Stomach (tissue), 8 donors: ENCODE measurements at regions not wholly inside any gene's neighbourhood (a gene's known extent, or its start where the extent isn't known, plus 50 kb on each side); places are given as distances from the start of the nearest gene placed in this dataset.

Experiments
- DNase-seq, 2 donors: peaks; one replicate each; pipeline versions ENCODE4 v3.0.0 to v3.0.0-alpha.2; 2013 to 2019
- H3K27ac ChIP-seq, 5 donors: fragments of 200-600 bp in 4 of 5; sonication (generic) in 4 of 5; one replicate each; pipeline ENCODE4 v1.5.1; 2013 to 2019; ENCODE audit warnings: mild to moderate bottlenecking in 1 of 5, moderate library complexity in 1 of 5
- H3K27me3 ChIP-seq, 3 donors: fragments of 200-600 bp; sonication (generic); one replicate each; pipeline ENCODE4 v1.5.1; 2017 to 2019; ENCODE audit warnings: mixed run types in 1 of 3
- H3K36me3 ChIP-seq, 4 donors: fragments of 200-600 bp; sonication (generic); 1 replicate in 3 of 4; 2 replicates in 1 of 4; pipeline ENCODE4 v1.5.1; 2016 to 2019
- H3K4me1 ChIP-seq, 4 donors: fragments of 200-600 bp; sonication (generic); one replicate each; pipeline ENCODE4 v1.5.1; 2016 to 2019
- H3K4me3 ChIP-seq, 4 donors: fragments of 200-600 bp; sonication (generic) in 3 of 4; one replicate each; pipeline ENCODE4 v1.5.1; 2016 to 2019; ENCODE audit warnings: mild to moderate bottlenecking in 1 of 4
- H3K9me3 ChIP-seq, 4 donors: fragments of 200-600 bp; sonication (generic); one replicate each; pipeline ENCODE4 v1.5.1; 2016 to 2019
- CTCF ChIP-seq, 7 experiments: fragments of 450-650 bp in 4 of 7; fragments of 200-600 bp in 3 of 7; sonication (generic) in 3 of 7; IDR thresholded peaks; one replicate each; pipeline ENCODE4 v1.5.1; 2016 to 2019; ENCODE audit warnings: antibody characterized with exemption in 7 of 7, control low read depth in 2 of 7, mild to moderate bottlenecking in 1 of 7
- EP300 ChIP-seq: sonication (generic); formaldehyde crosslinking; IDR thresholded peaks from one replicate; pipeline ENCODE4 v1.6.1; 2017; ENCODE audit warnings: antibody characterized with exemption
- POLR2A ChIP-seq, 4 donors: fragments of 450-650 bp; IDR thresholded peaks; one replicate each; pipeline ENCODE4 v1.6.1; 2016; ENCODE audit warnings: antibody characterized with exemption in 4 of 4, control low read depth in 2 of 4, mild to moderate bottlenecking in 1 of 4, moderate library complexity in 1 of 4
- POLR2AphosphoS5 ChIP-seq, 3 donors: sonication (generic); formaldehyde crosslinking; IDR thresholded peaks; one replicate each; pipeline ENCODE4 v1.6.1; 2016; ENCODE audit warnings: antibody characterized with exemption in 3 of 3
- WGBS, 5 donors: extraction: QIAGEN DNeasy Blood & Tissue Kit in 3 of 5; methylation state at CpG; one replicate each; pipeline versions ENCODE4 v1.1.5 to v1.1.7; 2013 to 2018; 5-methylcytosine and 5-hydroxymethylcytosine counted together
- intact Hi-C: fragments of 100-400 bp; cut with DNase I; formaldehyde crosslinking; loops from one replicate; pipeline ENCODE4 v1.15.1; 2023; ENCODE audit warnings: low total_unique reads
- donor health status: healthy with polysubstance abuse.
- donor health status: Bipolar disorder and iron deficiency.
- donor health status: healthy.

GRCh38 chr15:69951898-69952555, 145.7 kb downstream of the TLE3 start:
- H3K36me3 ChIP-seq: no peaks in the 10 kb centered on the region
- intact Hi-C loops: no loop called here
- H3K27ac ChIP-seq: no peak overlapping the region
- 82 to 88% (median 86%) methylated on average over 9 of the region's 9 CpGs for WGBS, 5 donors
- H3K4me1 ChIP-seq: no peaks in the 10 kb centered on the region
- peaks cover 0 to 15% (median 0%) of the 10 kb centered on the region in 3 donors for H3K27me3 ChIP-seq
- DNase-seq: no peak
- no peak overlapping the region for H3K4me3 ChIP-seq
- TF ChIP-seq CTCF (IDR thresholded peaks at IDR 0.05) (no peak), POLR2A (IDR thresholded peaks at IDR 0.05) (no peak), POLR2AphosphoS5 (IDR thresholded peaks at IDR 0.05) (no peak), EP300 (no peak)
- H3K9me3 ChIP-seq: no peaks in the 10 kb centered on the region

GRCh38 chr15:69953051-69953450, 144.7 kb downstream of the TLE3 start:
- H3K36me3 ChIP-seq: no peaks in the 10 kb centered on the region
- no peaks in the 10 kb centered on the region for H3K9me3 ChIP-seq
- H3K27me3 ChIP-seq: peaks cover 0 to 15% (median 0%) of the 10 kb centered on the region in 3 donors
- H3K27ac ChIP-seq: no peak overlapping the region
- H3K4me3 ChIP-seq: no peak overlapping the region
- DNase-seq: no peak
- intact Hi-C loops: no loop called here
- TF ChIP-seq EP300 (no peak), POLR2A (IDR thresholded peaks at IDR 0.05) (no peak), CTCF (IDR thresholded peaks at IDR 0.05) (no peak), POLR2AphosphoS5 (IDR thresholded peaks at IDR 0.05) (no peak)
- no peaks in the 10 kb centered on the region for H3K4me1 ChIP-seq
- WGBS, 5 donors: 87 to 93% (median 88%) methylated on average over 6 of the region's 6 CpGs

- Histone ChIP-seq H3K9me3 (no peaks in the 10 kb centered on the region), H3K27me3 (peaks cover 0 to 15% (median 0%) of the 10 kb centered on the region in 3 donors), H3K4me3 (no peak overlapping the region), H3K36me3 (no peaks in the 10 kb centered on the region), H3K27ac (no peak overlapping the region), H3K4me1 (no peaks in the 10 kb centered on the region)
- WGBS, 5 donors: 74 to 83% (median 78%) methylated on average over 2 of the region's 2 CpGs
- TF ChIP-seq POLR2A (IDR thresholded peaks at IDR 0.05): no peak
- TF ChIP-seq EP300: no peak
- no peak for TF ChIP-seq POLR2AphosphoS5 (IDR thresholded peaks at IDR 0.05)
- TF ChIP-seq CTCF (IDR thresholded peaks at IDR 0.05): no peak
- no peak for DNase-seq
- intact Hi-C loops: no loop called here
Observed at GRCh38 chr15:69953816-69954215, 143.9 kb downstream of the TLE3 start.

GRCh38 chr15:69954666-69955065, 143.1 kb downstream of the TLE3 start:
- Histone ChIP-seq H3K27me3 (peaks cover 0 to 15% (median 0%) of the 10 kb centered on the region in 3 donors), H3K36me3 (no peaks in the 10 kb centered on the region), H3K4me3 (no peak overlapping the region), H3K4me1 (no peaks in the 10 kb centered on the region), H3K9me3 (no peaks in the 10 kb centered on the region), H3K27ac (no peak overlapping the region)
- TF ChIP-seq POLR2AphosphoS5 (IDR thresholded peaks at IDR 0.05): no peak
- TF ChIP-seq CTCF (IDR thresholded peaks at IDR 0.05): no peak
- no peak for TF ChIP-seq EP300
- TF ChIP-seq POLR2A (IDR thresholded peaks at IDR 0.05): no peak
- WGBS, 5 donors: 65 to 77% (median 74%) methylated on average over 5 of the region's 5 CpGs
- intact Hi-C loops: no loop called here
- no peak for DNase-seq
